RCC 7860 (cell line): ENCODE measurements at regions not wholly inside any gene's neighbourhood (a gene's known extent, or its start where the extent isn't known, plus 50 kb on each side); places are given as distances from the start of the nearest gene placed in this dataset.
"Not testable (repeated sequence)": the region's sequence is repeated elsewhere in the genome, so short reads cannot be mapped to it uniquely, and the experiment has no call there.

ENCODE experiments used
- DNase-seq: peaks from one replicate; pipeline ENCODE4 v3.0.0-alpha.2; 2015; ENCODE audit warnings: low spot score
- FAIRE-seq: peaks from 2 replicates; lab custom pipeline; 2012; peaks lifted over from hg19 to GRCh38; lab: Jason Lieb, UNC

DNA sequence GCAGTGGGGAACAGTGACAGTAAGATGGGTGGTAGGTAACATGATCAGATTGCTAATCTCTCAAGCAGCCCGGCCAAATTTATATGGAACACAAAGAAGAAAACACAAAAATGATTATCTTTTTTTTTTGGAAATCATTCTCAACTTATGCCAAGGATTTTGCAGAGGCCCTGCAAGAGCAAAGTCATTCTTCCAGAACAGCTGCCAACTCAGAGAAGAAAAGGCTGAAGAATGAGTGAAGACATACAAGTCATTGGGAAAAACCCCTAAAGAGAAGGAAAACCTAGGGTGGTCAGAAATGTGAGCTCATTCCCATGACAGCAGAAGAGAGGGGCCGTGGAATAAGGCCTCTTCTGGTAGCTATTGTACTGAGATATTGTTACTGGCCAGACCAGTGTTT lies 246.7 kb downstream of the SHOX2 start:
- no peak for DNase-seq

DNA sequence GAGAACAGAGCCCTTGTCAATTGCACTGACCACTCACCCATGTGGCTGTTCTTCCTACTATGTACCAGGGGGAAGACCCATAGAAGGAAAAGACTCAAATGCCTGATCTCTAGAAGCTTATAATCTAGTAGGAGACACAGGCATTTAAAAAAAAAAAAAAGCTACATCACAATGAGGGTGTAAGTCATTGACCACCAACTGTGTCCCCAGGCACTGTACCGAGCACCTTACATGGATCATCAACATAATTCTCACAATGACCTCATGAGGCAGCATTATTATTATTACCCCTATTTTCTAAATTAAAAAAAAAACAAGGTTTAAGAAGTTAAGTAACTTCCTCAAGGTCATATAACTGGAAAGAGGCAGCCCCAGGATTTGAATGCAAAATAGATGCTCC lies 247.4 kb downstream of the SHOX2 start:
- DNase-seq (no peak), FAIRE-seq (no peak)

More for the DNA sequence above, 246.7 kb downstream of the SHOX2 start:
- no peak for FAIRE-seq

DNA sequence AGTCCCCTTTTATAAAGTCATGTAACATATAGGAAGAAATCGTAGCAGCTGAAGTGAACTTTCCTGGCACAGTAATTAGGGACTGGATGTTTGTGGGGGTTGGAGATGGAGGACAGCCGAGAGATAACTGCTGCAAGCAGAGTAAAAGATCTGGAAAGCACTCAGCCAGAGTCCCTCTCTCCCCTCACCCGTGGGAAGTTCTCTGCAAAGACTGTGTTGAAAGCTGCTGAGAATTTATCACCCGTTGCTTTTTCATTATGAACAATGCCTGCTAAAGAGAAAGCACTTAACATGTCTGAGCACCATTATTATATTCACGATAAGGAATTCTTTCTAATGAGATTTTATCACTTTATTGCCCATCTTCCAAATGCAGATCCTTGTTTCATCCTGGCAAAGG lies 248.8 kb downstream of the SHOX2 start:
- no peak for FAIRE-seq
- DNase-seq = no peak

DNA sequence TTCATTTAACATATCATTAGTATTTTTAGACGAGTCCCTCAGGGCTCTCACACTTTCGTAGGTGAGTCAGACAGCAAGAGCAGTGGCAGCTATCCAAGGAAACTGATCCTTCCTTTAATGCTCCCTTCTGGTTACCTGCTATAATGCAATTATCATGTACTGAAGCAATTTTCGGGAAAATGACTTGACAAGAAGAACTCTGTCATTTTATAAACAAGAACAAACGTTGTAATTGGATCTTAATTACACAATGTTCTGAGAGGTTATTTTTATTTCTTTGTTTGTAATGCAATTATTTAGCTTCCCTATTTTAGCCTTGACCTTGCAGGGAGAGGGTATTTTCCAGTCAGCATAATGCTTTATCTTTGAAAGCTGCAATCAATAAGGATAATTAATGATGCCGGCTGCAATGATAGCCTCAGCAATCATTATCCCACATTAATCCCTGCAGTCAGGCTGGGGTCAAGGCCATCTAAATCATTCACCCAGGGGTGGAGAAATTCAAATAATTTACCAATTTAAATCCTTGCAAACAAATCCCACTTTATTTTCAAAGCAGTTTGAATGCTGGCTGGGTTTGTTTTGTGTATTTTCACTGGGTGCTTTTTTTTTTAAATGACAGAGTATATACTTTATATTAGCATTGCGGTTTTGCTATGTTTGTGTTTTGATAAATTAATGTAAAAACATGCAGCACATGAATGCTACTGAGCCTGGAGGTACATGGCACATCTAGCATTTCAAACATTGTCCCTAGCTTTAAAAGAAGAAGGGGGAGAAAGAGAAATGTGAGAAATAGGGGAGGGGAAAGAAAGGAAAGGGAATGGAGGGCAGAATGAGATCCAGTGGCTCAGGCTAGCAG lies 249.9 kb downstream of the SHOX2 start:
- FAIRE-seq = no peak
- no peak for DNase-seq

DNA sequence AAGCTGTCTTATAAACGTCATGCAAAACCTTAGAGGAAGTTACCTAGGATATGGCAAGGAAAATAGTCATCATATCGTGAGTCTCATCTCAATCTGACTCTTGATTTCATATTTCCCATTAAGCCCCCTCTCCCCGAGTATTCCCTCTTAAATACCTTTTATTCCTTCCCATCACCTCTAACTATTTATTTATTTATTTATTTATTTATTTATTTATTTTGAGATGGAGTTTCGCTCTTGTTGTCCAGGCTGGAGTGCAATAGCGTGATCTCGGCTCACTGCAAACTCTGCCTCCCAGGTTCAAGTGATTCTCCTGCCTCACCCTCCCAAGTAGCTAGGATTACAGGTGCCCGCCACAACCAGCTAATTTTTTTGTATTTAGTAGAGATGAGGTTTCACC lies 260.4 kb downstream of the SHOX2 start:
- not testable (repeated sequence) for FAIRE-seq, DNase-seq

DNA sequence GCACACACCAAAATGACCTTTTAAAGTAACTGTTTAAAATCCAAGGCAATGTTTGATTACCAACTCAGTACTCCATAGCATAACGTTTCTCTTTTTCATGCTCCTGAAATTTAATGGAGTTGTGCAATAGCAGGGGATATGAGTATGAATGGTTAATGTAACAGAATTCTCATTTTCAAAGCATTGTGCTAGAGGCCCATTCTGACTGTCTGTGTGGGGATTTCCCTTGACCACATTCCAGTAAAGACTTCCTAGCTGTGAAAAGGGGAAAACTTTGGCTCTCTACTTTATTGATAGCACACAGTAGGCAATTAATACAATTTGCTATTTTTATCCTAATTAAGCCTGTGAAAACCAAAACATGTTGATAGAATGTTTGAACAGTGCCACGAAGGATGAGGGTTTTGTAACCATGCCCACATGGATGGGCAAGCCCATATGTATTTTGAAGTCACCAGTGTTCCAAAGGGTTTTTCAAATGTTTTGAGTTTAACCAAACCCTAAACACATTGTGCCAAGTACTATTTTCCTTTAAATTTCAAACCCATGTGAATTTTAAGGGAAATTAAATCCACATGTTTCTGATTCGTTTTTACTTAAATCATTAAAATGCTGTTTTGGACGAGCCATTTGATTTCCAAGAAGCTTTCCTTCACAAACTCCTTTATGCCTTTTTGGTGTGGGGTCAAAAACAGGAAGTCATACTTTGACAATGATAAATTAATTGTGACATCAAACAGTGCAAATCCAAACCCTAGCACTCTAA lies 261.2 kb downstream of the SHOX2 start:
- DNase-seq (no peak), FAIRE-seq (no peak)

DNA sequence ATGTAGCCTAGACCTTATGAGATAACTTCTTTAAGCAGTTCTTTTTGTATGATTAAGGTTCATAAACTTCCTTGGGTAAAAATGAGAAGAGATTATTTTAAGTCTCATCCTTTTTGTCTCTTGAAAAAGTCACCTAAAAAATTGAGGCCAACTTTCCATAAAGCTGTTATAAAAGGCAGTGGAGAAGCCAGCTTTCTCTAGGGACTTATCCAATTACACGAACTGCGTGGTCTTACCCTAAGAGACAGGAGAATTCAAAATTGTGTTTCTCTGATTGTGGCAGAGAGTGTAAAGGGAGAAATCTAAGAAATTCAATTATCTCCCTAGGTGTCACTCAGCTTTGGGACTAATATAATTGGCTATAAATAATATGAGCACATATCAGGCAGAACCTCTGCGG lies 262.0 kb downstream of the SHOX2 start:
- FAIRE-seq = no peak
- DNase-seq = no peak

DNA sequence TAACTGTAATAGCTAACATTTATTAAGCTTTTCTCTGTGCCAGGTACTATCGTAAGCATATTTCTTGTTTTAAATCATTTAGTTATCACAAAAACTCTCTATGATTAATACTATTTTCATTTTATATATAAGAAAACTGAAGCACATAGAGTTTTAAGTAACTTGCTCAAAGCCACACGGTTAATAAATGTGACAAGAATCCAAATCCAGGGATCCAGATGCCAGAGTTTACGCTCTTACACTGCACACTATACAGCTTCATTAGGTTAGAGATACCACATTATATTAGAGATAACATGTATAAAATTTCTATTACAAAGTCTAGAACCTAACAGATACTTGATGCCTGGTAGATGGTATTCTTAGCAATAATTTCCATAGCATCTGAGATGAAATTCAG lies 265.2 kb downstream of the SHOX2 start:
- no peak for FAIRE-seq

DNA sequence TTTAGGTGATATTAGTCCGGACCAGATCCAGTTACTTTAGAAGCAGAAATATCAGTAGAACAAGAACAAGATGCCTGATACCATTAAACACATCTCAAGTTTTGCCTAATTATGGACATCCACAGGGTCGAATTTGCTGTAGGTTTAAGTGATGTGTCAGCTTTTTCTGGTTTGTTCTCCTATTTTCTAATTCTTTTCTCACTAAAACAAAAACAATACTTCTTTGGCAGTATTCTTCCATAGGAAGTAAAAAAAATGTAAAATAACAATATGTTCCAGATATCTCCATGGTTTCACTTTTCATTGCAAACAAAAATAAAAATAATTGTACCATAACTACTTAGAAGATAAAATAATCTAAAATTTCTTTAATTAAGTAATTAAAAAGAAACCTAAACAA lies 265.7 kb downstream of the SHOX2 start:
- DNase-seq (no peak), FAIRE-seq (peak; percentile 20)

More for the DNA sequence above, 265.2 kb downstream of the SHOX2 start:
- no peak for DNase-seq

DNA sequence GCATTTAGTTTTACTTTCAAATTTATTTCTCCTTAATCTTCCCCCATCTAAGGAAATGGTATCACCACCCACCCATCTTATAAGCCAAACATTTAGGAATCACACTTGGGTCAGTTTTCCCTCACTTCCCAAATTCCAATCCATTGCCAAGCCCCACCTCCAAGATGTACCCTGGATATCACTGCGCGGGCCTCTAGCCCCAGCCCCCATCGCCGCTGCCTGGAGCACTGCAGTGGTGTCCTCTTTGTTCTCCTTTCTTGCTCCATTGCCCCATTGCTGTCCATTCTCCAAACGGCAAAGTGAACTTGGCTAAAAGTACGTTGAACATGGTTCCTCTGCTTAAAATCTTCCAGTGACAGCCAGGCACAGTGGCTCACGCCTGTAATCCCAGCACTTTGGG lies 267.8 kb downstream of the SHOX2 start:
- FAIRE-seq = no peak
- DNase-seq = no peak

DNA sequence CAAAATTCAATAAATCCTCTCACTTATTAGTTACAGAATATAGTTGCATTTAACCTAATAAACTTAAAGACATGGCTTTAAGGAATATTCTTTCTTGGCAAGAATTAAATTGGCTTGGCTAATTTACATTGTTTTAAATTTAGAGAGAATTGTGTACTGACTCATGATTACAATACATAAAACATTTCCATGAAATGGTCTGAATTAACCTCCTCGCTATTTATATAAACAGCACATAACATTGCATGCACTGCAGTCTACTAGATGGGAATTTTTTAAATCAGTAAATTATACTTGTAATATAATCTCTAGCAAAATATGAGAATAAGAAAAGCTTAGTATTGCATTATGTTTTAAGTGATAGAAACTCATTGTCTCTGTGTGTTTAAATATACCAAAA lies 268.9 kb downstream of the SHOX2 start:
- DNase-seq (no peak), FAIRE-seq (no peak)

DNA sequence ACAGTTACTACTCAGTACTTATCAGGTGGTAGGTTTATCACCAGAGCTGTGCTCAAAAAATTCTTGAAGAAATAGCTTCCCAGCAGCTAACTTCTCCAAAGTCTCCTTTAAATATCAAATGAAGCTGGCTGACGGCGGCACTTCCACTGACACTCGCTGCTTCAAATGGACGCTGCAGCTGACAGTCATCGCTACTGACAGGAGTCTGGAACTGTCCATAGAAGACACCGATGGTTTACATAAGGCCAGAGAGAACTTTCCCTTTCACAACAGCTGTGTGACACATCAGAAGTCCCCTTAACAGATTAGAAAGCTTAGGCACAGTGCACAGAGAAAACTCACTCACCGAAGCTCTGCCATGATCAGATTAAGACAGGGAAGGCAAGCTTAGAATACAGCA lies 270.2 kb downstream of the SHOX2 start:
- FAIRE-seq (no peak), DNase-seq (no peak)

DNA sequence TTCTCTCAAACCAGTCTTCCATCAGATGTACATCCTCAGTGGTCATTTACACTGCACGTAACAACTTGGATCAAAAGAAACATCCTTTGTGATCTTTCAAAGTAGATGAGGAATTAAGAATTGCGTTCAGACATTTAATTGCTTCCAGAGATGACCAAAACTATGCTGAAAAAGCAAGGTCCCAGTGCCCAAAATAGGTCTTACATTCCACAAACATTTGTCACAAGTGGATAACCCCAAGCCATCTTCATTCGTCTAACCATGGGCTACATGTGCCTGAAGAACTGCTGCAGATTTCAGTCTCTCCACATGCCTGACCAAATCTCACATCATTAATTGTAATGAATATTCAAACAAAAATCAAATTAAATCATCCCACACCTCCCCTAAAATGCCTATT lies 273.6 kb downstream of the SHOX2 start:
- DNase-seq (no peak), FAIRE-seq (no peak)

DNA sequence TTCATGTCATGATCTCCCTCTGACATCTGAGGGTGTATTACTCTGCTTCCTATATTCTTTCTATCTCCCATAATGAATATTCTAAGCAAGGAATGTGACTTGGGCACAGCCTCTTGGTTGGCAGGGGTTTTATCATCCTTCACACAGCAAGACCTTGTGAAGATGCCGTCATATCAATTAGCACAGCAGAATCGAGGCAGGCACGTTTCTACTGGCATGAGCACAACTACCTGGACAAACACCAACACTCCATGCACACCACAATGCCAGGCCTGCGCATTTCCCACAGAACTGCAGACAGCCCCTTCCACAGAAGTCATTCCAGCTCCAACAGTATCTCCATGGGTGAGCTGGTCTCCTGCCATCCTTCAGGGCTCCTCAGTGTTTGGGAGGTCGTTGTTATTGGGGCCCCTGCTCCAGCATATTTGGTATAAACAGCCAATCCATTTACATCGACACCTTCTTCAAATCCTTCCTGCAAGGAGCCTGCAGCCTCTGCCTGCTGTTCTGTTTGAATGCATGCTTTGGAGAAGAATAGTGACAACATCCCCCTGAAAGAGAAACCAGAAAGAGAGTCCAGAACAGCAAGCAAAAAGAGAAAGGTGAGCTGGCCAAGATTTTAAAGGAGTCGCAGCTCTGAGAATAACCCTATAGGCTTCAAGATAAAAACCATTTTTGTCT lies 275.5 kb downstream of the SHOX2 start:
- DNase-seq (no peak), FAIRE-seq (no peak)

GRCh38 chr3:157829786-157830185 lies 276.4 kb downstream of the SHOX2 start:
- FAIRE-seq (no peak), DNase-seq (no peak)

DNA sequence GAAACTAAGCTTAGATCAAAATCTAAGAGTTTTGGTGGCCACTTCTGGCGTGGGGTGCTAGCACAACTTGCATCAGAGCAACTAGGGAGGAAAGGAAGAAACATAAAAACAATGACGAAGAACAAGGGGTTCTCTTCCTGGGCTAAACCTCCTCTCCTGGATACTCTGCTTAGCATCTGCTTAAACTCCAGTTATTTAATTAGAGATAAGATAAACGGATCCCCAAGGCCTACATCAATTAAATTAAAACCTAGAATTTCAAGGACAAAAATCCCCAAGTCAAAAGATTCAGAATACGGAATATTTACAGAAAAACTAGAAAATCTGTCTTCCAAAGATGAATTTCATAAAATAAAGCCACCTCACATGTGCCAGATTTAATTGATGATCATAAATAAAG lies 281.9 kb downstream of the SHOX2 start:
- DNase-seq = no peak
- no peak for FAIRE-seq

- DNase-seq (no peak), FAIRE-seq (no peak)
These were observed 283.2 kb downstream of the SHOX2 start for GRCh38 chr3:157823050-157823449.

- no peak for DNase-seq
- no peak for FAIRE-seq
These were observed 286.1 kb downstream of the SHOX2 start for GRCh38 chr3:157820157-157820517.

GRCh38 chr3:157819270-157820156 lies 286.7 kb downstream of the SHOX2 start:
- FAIRE-seq = no peak
- no peak for DNase-seq

- FAIRE-seq = no peak
These were observed 289.3 kb downstream of the SHOX2 start for GRCh38 chr3:157816896-157817295.

GRCh38 chr3:157816296-157816695 lies 289.9 kb downstream of the SHOX2 start:
- FAIRE-seq (no peak), DNase-seq (no peak)

More at GRCh38 chr3:157816896-157817295, 289.3 kb downstream of the SHOX2 start:
- no peak for DNase-seq
